ENCODE measurements at regions not wholly inside any gene's neighbourhood (a gene's known extent, or its start where the extent isn't known, plus 50 kb on each side); places are given as distances from the start of the nearest gene placed in this dataset.

DNA sequence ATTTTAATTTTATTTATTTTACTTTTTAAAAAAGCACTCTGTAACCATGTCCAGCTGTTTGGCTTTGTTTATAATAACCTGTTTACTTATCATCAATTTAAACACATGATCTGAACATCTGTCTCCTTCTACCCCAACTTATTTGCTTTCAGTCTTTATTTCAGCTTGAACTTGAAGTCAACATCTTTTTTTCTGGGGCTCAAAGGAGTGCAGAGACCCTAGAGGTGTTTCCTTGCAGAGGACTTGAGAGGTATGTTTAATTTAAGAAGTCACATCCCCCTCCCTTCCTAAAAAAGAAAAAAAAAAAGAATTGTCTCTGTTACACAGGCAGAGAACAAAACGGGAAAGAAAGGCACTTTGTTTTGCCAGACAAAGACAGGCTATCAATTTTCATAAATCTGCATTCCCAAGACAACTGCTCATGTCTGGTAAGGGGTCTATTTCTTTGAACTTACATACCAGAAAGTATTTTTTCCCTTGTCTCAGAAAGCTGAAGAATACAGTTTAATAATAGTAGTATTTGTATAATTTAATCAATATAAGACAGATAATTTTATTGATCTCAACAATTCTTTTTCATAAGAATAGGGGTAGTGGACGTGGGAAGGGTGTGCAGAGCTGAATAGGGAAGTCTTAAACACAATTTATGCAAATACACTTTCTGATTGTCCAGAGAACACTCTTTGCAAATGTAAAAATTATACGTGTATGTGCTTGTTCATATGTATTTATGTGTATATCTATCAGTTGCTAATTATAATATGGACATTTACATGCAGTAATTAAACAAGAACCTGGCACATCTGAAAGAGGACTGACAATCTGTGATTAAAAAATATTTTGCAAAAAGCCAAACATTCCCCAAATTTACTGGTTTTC, 109.7 kb upstream of the PDZRN3 start:
- intact Hi-C loops (cut with DNase I), result no loop called here
- Histone ChIP-seq H3K4me3 (no peak overlapping the region), H3K9me3 (no peaks in the 10 kb centered on the region), H3K27me3 (no peaks in the 10 kb centered on the region), H3K36me3 (no peaks in the 10 kb centered on the region), H3K27ac (replicated peaks in 1 of 4) (no peak overlapping the region), H3K4me1 (peaks cover 0 to 5% (median 0%) of the 10 kb centered on the region in 4 donors)
- no peak for TF ChIP-seq POLR2AphosphoS5 (IDR thresholded peaks at IDR 0.05)
- no peak for TF ChIP-seq EP300 (IDR thresholded peaks at IDR 0.05)
- no peak for TF ChIP-seq POLR2A (IDR thresholded peaks at IDR 0.05; ENCODE audit: low read depth)
- TF ChIP-seq, protein P1, sequence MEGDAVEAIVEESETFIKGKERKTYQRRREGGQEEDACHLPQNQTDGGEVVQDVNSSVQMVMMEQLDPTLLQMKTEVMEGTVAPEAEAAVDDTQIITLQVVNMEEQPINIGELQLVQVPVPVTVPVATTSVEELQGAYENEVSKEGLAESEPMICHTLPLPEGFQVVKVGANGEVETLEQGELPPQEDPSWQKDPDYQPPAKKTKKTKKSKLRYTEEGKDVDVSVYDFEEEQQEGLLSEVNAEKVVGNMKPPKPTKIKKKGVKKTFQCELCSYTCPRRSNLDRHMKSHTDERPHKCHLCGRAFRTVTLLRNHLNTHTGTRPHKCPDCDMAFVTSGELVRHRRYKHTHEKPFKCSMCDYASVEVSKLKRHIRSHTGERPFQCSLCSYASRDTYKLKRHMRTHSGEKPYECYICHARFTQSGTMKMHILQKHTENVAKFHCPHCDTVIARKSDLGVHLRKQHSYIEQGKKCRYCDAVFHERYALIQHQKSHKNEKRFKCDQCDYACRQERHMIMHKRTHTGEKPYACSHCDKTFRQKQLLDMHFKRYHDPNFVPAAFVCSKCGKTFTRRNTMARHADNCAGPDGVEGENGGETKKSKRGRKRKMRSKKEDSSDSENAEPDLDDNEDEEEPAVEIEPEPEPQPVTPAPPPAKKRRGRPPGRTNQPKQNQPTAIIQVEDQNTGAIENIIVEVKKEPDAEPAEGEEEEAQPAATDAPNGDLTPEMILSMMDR (IDR thresholded peaks at IDR 0.05), result no peak
- DNase-seq (ENCODE audit: extremely low spot score), result no peak
- WGBS, result 55% methylated on average over 3 of the region's 3 CpGs

DNA sequence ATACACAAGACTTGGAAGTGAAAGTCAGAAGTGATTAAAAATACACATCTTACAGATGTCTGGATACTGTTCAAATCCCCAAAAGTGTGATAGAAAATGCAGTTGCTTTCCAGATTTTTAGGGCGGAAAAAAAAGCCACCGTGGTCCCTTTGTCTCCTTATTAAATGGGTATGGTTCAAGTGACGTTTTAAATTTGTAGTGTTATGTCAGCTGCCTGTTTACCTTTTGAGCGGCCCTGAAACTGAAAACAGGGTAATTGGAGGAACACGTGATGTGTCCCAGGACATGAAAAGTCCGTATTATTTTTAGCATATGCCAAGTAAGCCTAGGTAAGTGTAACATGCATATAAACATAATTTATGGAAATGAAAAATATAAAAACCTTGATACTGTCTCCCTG, 109.0 kb upstream of the PDZRN3 start:
- TF ChIP-seq, protein P1 (IDR thresholded peaks at IDR 0.05), result no peak
- TF ChIP-seq EP300 (IDR thresholded peaks at IDR 0.05), result no peak
- no peak for TF ChIP-seq POLR2A (IDR thresholded peaks at IDR 0.05; ENCODE audit: low read depth)
- no peak for TF ChIP-seq POLR2AphosphoS5 (IDR thresholded peaks at IDR 0.05)
- H3K36me3 ChIP-seq, result no peaks in the 10 kb centered on the region
- WGBS, result 55% methylated on average over 6 of the region's 6 CpGs
- no peak for DNase-seq (ENCODE audit: extremely low spot score)
- H3K27ac ChIP-seq (replicated peaks in 1 of 4), result no peak overlapping the region
- no peaks in the 10 kb centered on the region for H3K27me3 ChIP-seq
- no peaks in the 10 kb centered on the region for H3K9me3 ChIP-seq
- peaks cover 0 to 5% (median 0%) of the 10 kb centered on the region in 4 donors for H3K4me1 ChIP-seq
- H3K4me3 ChIP-seq, result no peak overlapping the region
- intact Hi-C loops (cut with DNase I), result no loop called here

DNA sequence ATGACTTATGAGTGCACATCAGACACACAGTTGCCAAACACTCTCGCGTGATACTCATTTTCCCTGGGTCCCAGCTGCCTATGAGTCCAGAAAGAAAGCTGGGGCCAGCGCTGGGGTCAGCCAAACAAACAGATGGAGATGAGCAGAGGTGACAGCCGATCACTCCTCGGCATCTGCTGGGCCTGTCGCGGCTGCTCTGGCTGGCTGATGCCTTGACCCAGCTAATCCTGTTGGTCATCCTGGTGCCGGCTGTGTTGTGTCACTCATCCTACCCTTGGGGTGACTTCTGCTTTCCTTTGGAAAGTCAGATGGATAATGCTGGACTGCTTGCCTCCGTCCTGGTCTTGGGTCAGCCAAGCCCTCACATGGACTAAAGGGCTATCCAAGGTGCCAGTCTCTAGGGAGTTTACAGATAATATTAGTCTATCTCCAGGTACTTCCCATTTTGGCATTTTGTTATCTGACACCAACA, 105.3 kb upstream of the PDZRN3 start:
- H3K9me3 ChIP-seq, result no peaks in the 10 kb centered on the region
- intact Hi-C loops (cut with DNase I), result no loop called here
- 48% methylated on average over 7 of the region's 9 CpGs for WGBS
- peaks cover 13 to 28% (median 15%) of the 10 kb centered on the region in 4 donors for H3K4me1 ChIP-seq
- DNase-seq (ENCODE audit: extremely low spot score), result peak; percentile 93
- H3K36me3 ChIP-seq, result no peaks in the 10 kb centered on the region
- no peaks in the 10 kb centered on the region for H3K27me3 ChIP-seq
- no peak overlapping the region for H3K27ac ChIP-seq (replicated peaks in 1 of 4)
- TF ChIP-seq POLR2AphosphoS5 (IDR thresholded peaks at IDR 0.05) (peak; percentile 14 to 15), POLR2A (IDR thresholded peaks at IDR 0.05; ENCODE audit: low read depth) (no peak)
- H3K4me3 ChIP-seq, result no peak overlapping the region

DNA sequence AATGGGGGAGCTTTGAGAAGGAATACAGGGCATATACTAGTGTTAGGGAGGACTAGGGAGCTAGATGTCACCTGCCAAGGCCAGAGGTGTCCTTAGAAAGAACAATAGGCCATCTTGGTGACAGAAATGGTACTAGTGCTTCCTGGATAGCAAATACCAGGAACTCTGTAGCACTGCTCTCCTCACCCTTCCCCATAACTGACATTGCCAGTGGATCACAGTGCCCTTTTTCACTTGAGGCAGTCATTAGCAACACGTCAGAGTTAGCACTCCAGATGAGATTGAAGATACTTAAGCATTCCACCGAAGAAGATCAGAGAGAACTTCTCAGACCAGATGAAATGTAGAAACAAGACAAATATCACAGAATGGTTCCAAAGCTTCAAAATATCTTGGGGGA, 103.1 kb upstream of the PDZRN3 start:
- Histone ChIP-seq H3K36me3 (no peaks in the 10 kb centered on the region), H3K4me3 (no peak overlapping the region), H3K9me3 (no peaks in the 10 kb centered on the region), H3K4me1 (peaks cover 13 to 23% (median 15%) of the 10 kb centered on the region in 4 donors), H3K27ac (replicated peaks in 1 of 4) (peak overlapping the region; percentile 26 to 70 (median 53)), H3K27me3 (no peaks in the 10 kb centered on the region)
- no peak for DNase-seq (ENCODE audit: extremely low spot score)
- WGBS, result 54% methylated on average over 2 of the region's 2 CpGs
- TF ChIP-seq, protein P1 (IDR thresholded peaks at IDR 0.05), result no peak
- TF ChIP-seq EP300 (IDR thresholded peaks at IDR 0.05) (no peak), POLR2AphosphoS5 (IDR thresholded peaks at IDR 0.05) (no peak), POLR2A (IDR thresholded peaks at IDR 0.05; ENCODE audit: low read depth) (no peak)
- intact Hi-C loops (cut with DNase I), result no loop called here

DNA sequence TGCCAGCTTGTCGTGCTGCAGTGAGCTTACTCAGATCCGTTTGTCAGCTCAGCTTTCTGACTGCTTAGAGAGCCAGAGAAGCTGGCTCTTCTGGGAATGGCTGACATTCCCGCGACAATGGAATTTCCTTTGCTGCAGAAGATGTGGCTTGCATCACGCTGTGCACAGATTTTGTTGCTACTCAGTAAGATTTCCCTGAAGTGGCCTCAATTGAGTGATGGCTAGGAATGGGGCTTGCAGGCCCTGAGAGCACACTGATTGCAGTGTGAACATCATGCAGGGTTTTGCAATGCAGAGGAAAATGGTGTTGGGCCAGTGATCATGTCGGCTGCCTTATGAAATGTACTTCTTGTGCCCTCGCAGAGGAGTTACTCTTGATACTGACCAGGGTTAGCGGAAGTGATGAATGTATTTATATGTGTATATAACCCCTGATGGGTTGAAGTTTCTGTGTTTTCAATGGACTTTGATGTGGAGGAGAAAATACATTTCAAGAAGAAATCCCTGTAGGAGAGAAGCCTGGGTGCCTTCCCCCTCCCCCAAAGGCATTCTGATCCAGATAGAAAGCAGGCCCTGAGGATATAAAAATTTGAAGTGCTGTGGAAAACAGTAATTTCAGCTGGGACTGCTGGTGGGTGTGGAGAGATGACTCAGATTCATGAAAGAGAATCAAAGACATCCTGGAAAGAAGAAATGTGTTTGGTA, 102.5 kb upstream of the PDZRN3 start:
- Histone ChIP-seq H3K4me3 (no peak overlapping the region), H3K36me3 (no peaks in the 10 kb centered on the region), H3K27me3 (no peaks in the 10 kb centered on the region), H3K9me3 (no peaks in the 10 kb centered on the region), H3K27ac (replicated peaks in 1 of 4) (peak overlapping the region; percentile 26 to 70 (median 53)), H3K4me1 (peaks cover 13 to 23% (median 15%) of the 10 kb centered on the region in 4 donors)
- intact Hi-C loops (cut with DNase I), result no loop called here
- TF ChIP-seq, protein P1 (IDR thresholded peaks at IDR 0.05), result no peak
- TF ChIP-seq POLR2A (IDR thresholded peaks at IDR 0.05; ENCODE audit: low read depth) (no peak), POLR2AphosphoS5 (IDR thresholded peaks at IDR 0.05) (peak; percentile 27 to 64), EP300 (IDR thresholded peaks at IDR 0.05) (peak; percentile 42)
- 43% methylated on average over 6 of the region's 8 CpGs for WGBS
- DNase-seq (ENCODE audit: extremely low spot score), result no peak
